CD4-positive, alpha-beta T cell (primary cell): ENCODE measurements at regions not wholly inside any gene's neighbourhood (a gene's known extent, or its start where the extent isn't known, plus 50 kb on each side); places are given as distances from the start of the nearest gene placed in this dataset.

Experiments used
- ATAC-seq: fragments of 200-7000 bp; cut with Tn5 transposase; one replicate; pipeline ENCODE4 v1.10.0; 2022; ENCODE audit warnings: mild to moderate bottlenecking; ENCODE audit not compliant: poor library complexity
- CTCF ChIA-PET: fragments of 350-600 bp; sonication (Branson Sonifier 250); formaldehyde crosslinking; loops from one replicate; lab custom pipeline; 2021; ENCODE audit warnings: antibody characterized with exemption, inconsistent platforms; lab: Charles Lee
- POLR2A ChIA-PET: fragments of 350-600 bp; sonication (Branson Sonifier 250); formaldehyde crosslinking; loops from one replicate; lab custom pipeline; 2021; ENCODE audit warnings: antibody characterized with exemption, inconsistent platforms; lab: Charles Lee
- DNase-seq, 14 experiments: peaks; one replicate each; pipeline ENCODE4 v3.0.0-alpha.2; 2013 to 2020; ENCODE audit warnings: mixed read lengths in 2 of 14
- H3K27ac ChIP-seq, 2 donors: one replicate each; pipeline versions ENCODE4 v1.5.1 to v1.7.0; 2013; ENCODE audit warnings: low read length in 2 of 2, low read depth in 1 of 2, mild to moderate bottlenecking in 1 of 2
- H3K27me3 ChIP-seq, 2 experiments: 1 replicate in 1 of 2; 2 replicates in 1 of 2; pipeline versions ENCODE4 v1.6.1 to v1.7.0; 2013; ENCODE audit warnings: low read length in 2 of 2, control low read depth in 1 of 2, mild to moderate bottlenecking in 1 of 2, moderate library complexity in 1 of 2; ENCODE audit not compliant: insufficient read depth in 2 of 2, control insufficient read depth in 1 of 2
- H3K36me3 ChIP-seq: one replicate; pipeline ENCODE4 v1.6.1; 2013; ENCODE audit warnings: low read length, control low read depth; ENCODE audit not compliant: insufficient read depth
- H3K4me1 ChIP-seq: one replicate; pipeline ENCODE4 v1.6.1; 2013; ENCODE audit warnings: low read length, control low read depth; ENCODE audit not compliant: insufficient read depth
- H3K4me3 ChIP-seq: one replicate; pipeline ENCODE4 v1.5.1; 2013; ENCODE audit warnings: mild to moderate bottlenecking, low read length, moderate library complexity
- H3K9me3 ChIP-seq, 2 experiments: 1 replicate in 1 of 2; 2 replicates in 1 of 2; pipeline versions ENCODE4 v1.6.1 to v1.7.0; 2013; ENCODE audit warnings: low read length in 2 of 2, mild to moderate bottlenecking in 2 of 2, control low read depth in 1 of 2, moderate library complexity in 1 of 2; ENCODE audit not compliant: control insufficient read depth in 1 of 2, insufficient read depth in 1 of 2
- H3K27ac Mint-ChIP-seq: one replicate; pipeline ENCODE4 v1.8.0; 2020; ENCODE audit warnings: mixed read lengths
- H3K27me3 Mint-ChIP-seq: one replicate; pipeline ENCODE4 v1.8.0; 2021; ENCODE audit warnings: mixed read lengths
- H3K36me3 Mint-ChIP-seq: one replicate; pipeline ENCODE4 v1.8.0; 2021; ENCODE audit warnings: low read depth, mixed read lengths
- H3K4me1 Mint-ChIP-seq: one replicate; pipeline ENCODE4 v1.8.0; 2021; ENCODE audit warnings: low read depth, mixed read lengths
- H3K4me3 Mint-ChIP-seq: one replicate; pipeline ENCODE4 v1.8.0; 2020; ENCODE audit warnings: mild to moderate bottlenecking, mixed read lengths
- H3K9me3 Mint-ChIP-seq: one replicate; pipeline ENCODE4 v1.8.0; 2020; ENCODE audit warnings: mixed read lengths
- intact Hi-C, 2 experiments: fragments of 100-400 bp; cut with DNase I in 1 of 2; cut with micrococcal nuclease in 1 of 2; formaldehyde crosslinking; loops; one replicate each; pipeline versions ENCODE4 v1.15.1 to v1.9.0; 2023 to 2025; cut with DNase I, micrococcal nuclease
- TF ChIP-seq, protein P1 (sequence below): fragments of 200-600 bp; IDR thresholded peaks from one replicate; pipeline ENCODE4 v1.8.0; 2022; ENCODE audit warnings: antibody characterized with exemption, mild to moderate bottlenecking

DNA sequence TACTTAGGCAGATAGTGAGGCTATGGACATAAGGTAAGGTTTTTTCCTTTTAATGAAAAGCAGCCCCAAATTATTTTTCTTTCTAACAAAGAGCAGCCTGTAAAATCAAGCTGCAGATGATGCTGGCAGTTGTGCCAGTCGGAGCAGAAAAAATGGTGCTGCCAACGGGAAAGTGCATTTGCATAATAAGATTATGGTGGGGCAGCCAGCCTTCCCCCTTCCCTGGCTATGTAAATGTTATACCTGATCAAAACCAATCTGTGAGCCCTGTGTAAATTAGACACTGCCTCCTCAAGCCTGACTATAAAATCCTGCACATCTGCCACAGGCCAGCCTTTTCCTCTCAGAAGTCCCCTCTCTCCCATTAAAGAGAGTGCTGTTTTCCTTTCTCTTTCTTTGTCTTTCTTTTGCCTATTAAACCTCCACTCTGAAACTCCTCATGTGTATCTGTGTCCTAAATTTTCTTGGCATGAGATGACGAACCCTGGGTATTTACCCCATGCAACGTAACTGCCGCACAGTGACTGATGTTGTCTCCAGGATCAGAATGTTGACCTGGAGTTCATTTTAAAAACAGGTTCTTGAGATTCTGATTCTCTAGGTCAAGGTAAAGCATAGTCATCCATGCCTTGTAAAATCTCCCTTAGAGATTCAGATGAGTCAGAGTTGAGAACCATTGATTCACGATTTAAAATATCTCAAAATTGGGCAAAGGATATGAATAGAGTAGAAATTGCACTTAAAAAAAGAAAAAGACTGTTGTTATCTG is 167.3 kb upstream of the C1GALT1 start:
- H3K4me1 ChIP-seq, result no peaks in the 10 kb centered on the region
- no peaks in the 10 kb centered on the region for H3K9me3 ChIP-seq
- Mint-ChIP-seq H3K4me1 (no peaks in the 10 kb centered on the region), H3K27ac (no peak overlapping the region), H3K9me3 (peaks cover 3% of the 10 kb centered on the region), H3K36me3 (no peaks in the 10 kb centered on the region), H3K27me3 (peaks cover 24% of the 10 kb centered on the region), H3K4me3 (no peak overlapping the region)
- ChIA-PET CTCF (no interaction called here), POLR2A (no interaction called here)
- TF ChIP-seq, protein P1, sequence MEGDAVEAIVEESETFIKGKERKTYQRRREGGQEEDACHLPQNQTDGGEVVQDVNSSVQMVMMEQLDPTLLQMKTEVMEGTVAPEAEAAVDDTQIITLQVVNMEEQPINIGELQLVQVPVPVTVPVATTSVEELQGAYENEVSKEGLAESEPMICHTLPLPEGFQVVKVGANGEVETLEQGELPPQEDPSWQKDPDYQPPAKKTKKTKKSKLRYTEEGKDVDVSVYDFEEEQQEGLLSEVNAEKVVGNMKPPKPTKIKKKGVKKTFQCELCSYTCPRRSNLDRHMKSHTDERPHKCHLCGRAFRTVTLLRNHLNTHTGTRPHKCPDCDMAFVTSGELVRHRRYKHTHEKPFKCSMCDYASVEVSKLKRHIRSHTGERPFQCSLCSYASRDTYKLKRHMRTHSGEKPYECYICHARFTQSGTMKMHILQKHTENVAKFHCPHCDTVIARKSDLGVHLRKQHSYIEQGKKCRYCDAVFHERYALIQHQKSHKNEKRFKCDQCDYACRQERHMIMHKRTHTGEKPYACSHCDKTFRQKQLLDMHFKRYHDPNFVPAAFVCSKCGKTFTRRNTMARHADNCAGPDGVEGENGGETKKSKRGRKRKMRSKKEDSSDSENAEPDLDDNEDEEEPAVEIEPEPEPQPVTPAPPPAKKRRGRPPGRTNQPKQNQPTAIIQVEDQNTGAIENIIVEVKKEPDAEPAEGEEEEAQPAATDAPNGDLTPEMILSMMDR, result no peak
- H3K4me3 ChIP-seq, result no peak overlapping the region
- no peak overlapping the region for H3K27ac ChIP-seq
- DNase-seq (no peak), ATAC-seq (no peak)
- peaks cover 8 to 10% of the 10 kb centered on the region in 2 experiments for H3K27me3 ChIP-seq
- intact Hi-C loops, result no loop called here
- no peaks in the 10 kb centered on the region for H3K36me3 ChIP-seq

DNA sequence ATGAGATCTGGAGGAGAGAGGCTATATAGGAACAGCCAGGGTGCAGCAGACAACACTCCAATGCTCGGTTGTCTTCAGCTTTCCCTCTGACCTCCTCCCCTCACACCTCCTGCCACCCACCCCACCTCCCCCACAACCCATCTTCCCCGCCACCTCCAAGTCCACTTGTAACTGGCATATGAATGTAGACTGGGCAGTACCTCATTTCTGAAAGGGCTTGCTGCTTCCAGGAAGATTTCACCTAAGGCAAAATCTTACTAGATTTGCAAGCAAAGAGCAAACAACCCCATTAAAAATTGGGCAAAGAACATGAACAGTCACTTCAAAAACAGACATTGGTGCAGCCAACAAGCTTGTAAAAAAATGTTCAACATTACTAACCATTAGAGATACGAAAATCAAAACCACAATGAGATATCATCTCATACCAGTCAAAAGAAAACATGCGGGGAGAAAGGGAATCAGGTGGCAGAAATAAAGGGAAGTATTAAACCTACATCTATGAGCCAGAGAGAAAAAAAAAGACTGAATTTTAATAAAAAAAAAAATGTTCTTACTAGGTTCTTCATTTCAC is 164.6 kb upstream of the C1GALT1 start:
- TF ChIP-seq, protein P1, result no peak
- intact Hi-C loops, result no loop called here
- Mint-ChIP-seq H3K9me3 (no peaks in the 10 kb centered on the region), H3K27me3 (peaks cover 7% of the 10 kb centered on the region), H3K4me3 (no peak overlapping the region), H3K27ac (no peak overlapping the region), H3K36me3 (no peaks in the 10 kb centered on the region), H3K4me1 (no peaks in the 10 kb centered on the region)
- DNase-seq (no peak), ATAC-seq (no peak)
- Histone ChIP-seq H3K4me1 (no peaks in the 10 kb centered on the region), H3K27ac (no peak overlapping the region), H3K27me3 (peaks cover 0 to 8% of the 10 kb centered on the region in 2 experiments), H3K36me3 (no peaks in the 10 kb centered on the region), H3K9me3 (no peaks in the 10 kb centered on the region), H3K4me3 (no peak overlapping the region)
- ChIA-PET CTCF (no interaction called here), POLR2A (no interaction called here)

DNA sequence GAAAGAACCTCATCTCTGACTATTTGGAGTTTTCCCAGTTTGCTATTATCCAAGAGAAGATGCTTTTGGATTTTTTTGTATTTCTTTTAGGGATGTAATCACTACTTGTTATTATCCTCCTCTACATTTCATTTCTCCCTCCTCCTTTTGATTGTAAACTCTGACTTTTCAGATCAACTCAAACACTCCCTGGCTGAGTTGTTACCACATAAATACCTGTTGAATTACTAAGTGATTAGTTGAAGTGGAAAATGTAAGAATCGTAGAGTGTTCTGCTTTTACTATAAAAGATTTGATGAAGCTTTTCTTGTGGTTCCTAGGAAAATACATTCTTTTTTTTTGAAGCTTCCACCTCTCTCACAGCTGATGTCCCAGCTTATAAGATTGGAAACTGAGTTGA is 164.1 kb upstream of the C1GALT1 start:
- peaks cover 7% of the 10 kb centered on the region for H3K27me3 Mint-ChIP-seq
- POLR2A ChIA-PET, result no interaction called here
- no peaks in the 10 kb centered on the region for H3K4me1 Mint-ChIP-seq
- Histone ChIP-seq H3K27ac (no peak overlapping the region), H3K36me3 (no peaks in the 10 kb centered on the region), H3K9me3 (no peaks in the 10 kb centered on the region), H3K4me1 (no peaks in the 10 kb centered on the region), H3K27me3 (peaks cover 0 to 7% of the 10 kb centered on the region in 2 experiments), H3K4me3 (no peak overlapping the region)
- intact Hi-C loops, result no loop called here
- no peaks in the 10 kb centered on the region for H3K9me3 Mint-ChIP-seq
- no peak overlapping the region for H3K4me3 Mint-ChIP-seq
- no peak overlapping the region for H3K27ac Mint-ChIP-seq
- CTCF ChIA-PET, result no interaction called here
- TF ChIP-seq, protein P1, result no peak
- no peaks in the 10 kb centered on the region for H3K36me3 Mint-ChIP-seq
- ATAC-seq (no peak), DNase-seq (no peak)
